ENCODE measurements at regions not wholly inside any gene's neighbourhood (a gene's known extent, or its start where the extent isn't known, plus 50 kb on each side); places are given as distances from the start of the nearest gene placed in this dataset.
A peak's percentile ranks its signal among the peaks of the same experiment; 100 is the strongest.

DNA sequence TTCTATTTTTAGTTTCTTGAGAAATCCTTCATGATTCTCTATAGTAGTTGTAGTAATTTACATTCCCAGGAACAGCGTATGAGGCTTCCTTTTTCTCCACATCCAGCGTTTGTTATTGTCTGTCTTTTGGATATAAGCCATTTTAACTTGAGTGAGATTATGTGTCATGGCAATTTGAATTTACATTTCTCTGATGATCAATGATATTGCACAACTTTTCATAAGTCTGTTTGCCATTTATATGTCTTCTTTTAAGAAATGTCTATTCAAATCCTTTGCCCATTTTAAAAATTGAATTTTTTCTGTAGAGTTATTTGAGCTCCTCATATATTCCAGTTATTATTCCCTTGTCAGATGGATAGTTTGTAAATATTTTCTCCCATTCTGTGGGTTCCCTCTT lies 285.1 kb downstream of the REEP3 start:
- Histone ChIP-seq H3K4me1 (peaks cover 0 to 4% (median under 1%) of the 10 kb centered on the region in 4 donors), H3K9me3 (peaks cover 0 to 9% (median 5%) of the 10 kb centered on the region in 3 donors), H3K4me3 (no peak overlapping the region), H3K27me3 (no peaks in the 10 kb centered on the region), H3K27ac (no peak overlapping the region), H3K36me3 (no peaks in the 10 kb centered on the region)
- no peak for DNase-seq
- intact Hi-C loops (cut with DNase I; ENCODE audit: low total_unique reads), result no loop called here
- TF ChIP-seq, protein P1, sequence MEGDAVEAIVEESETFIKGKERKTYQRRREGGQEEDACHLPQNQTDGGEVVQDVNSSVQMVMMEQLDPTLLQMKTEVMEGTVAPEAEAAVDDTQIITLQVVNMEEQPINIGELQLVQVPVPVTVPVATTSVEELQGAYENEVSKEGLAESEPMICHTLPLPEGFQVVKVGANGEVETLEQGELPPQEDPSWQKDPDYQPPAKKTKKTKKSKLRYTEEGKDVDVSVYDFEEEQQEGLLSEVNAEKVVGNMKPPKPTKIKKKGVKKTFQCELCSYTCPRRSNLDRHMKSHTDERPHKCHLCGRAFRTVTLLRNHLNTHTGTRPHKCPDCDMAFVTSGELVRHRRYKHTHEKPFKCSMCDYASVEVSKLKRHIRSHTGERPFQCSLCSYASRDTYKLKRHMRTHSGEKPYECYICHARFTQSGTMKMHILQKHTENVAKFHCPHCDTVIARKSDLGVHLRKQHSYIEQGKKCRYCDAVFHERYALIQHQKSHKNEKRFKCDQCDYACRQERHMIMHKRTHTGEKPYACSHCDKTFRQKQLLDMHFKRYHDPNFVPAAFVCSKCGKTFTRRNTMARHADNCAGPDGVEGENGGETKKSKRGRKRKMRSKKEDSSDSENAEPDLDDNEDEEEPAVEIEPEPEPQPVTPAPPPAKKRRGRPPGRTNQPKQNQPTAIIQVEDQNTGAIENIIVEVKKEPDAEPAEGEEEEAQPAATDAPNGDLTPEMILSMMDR (IDR thresholded peaks at IDR 0.05), result no peak

DNA sequence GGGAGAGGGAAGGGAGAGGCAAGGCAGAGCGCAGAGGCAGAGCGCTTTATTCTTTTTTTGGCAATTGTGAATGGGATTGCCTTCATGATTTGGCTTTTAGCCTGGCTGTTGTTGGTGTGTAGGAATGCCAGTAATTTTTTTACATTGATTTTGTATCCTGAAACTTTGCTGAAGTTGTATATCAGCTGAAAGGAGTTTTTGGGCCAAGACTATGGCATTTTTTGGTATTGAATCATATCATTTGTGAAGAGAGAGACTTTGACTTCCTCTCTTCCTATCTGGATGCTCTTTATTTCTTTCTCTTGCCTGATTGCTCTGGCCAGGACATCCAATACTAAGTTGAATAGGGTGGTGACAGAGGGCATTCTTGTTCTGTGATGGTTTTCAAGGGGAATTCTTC lies 291.3 kb downstream of the REEP3 start:
- intact Hi-C loops (cut with DNase I; ENCODE audit: low total_unique reads), result loop anchor here (10.0 kb wide), 1 partner anchor 648 kb away; no protein-coding TSS in a partner anchor

DNA sequence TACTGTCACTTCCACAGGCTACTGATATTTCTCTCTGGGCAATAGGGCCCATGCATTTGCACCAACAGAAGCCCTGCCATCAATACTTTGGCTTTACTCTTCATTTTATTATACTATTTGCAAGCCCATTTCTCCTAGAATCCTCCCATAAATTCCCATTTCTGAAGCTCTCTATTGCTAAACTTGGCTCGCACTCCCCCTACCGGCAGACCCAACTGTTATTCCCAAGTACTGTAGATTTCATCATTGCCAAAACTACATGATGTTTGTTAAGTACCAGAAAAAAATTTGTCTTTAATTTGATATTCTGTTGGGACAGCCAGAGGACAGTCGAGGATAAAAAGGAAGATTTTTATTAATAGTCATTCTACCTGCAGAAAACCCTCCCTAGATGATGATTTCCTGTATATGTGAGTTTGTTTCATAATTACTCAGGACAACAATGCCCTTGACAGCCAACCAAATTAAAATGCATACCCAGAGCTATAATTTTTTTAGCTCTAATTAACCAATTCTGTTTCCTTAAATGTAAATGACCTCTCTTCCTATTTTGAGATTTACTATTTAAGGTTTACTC lies 298.6 kb downstream of the REEP3 start:
- H3K4me1 ChIP-seq, result peaks cover 0 to 10% (median 0%) of the 10 kb centered on the region in 4 donors
- H3K27me3 ChIP-seq, result no peaks in the 10 kb centered on the region
- TF ChIP-seq, protein P1 (IDR thresholded peaks at IDR 0.05), result peak; percentile 70 to 76
- H3K4me3 ChIP-seq, result no peak overlapping the region
- intact Hi-C loops (cut with DNase I; ENCODE audit: low total_unique reads), result loop anchor here (10.0 kb wide), 1 partner anchor 655 kb away; no protein-coding TSS in a partner anchor
- H3K36me3 ChIP-seq, result no peaks in the 10 kb centered on the region
- DNase-seq, result peak; percentile 81 to 83
- H3K9me3 ChIP-seq, result peaks cover 0 to 10% (median 0%) of the 10 kb centered on the region in 3 donors
- H3K27ac ChIP-seq, result no peak overlapping the region

More for the DNA sequence above, 291.3 kb downstream of the REEP3 start:
- no peaks in the 10 kb centered on the region for H3K9me3 ChIP-seq
- no peak overlapping the region for H3K27ac ChIP-seq
- no peaks in the 10 kb centered on the region for H3K27me3 ChIP-seq
- no peaks in the 10 kb centered on the region for H3K36me3 ChIP-seq
- no peak for DNase-seq
- TF ChIP-seq, protein P1 (IDR thresholded peaks at IDR 0.05), result no peak
- no peaks in the 10 kb centered on the region for H3K4me1 ChIP-seq
- no peak overlapping the region for H3K4me3 ChIP-seq

DNA sequence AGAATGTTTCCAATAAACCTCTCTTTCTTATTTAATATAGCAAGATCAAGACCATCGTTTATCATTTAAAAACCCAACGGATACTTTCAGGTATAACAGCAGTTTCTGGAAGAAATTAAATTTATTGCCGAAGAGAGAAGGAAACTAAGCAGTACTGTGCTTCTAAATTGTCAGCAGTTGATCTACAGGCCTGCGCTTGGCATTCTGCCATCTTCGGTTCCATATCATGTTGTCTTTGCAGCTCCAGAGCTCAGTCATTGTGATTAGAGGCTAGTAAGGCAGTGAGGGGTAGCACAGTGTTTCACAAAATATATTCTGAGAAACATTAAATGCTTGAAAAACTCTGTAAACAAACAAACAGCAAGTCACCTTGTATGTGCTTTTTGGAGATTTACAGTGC lies 301.3 kb downstream of the REEP3 start:
- H3K4me1 ChIP-seq, result peaks cover 0 to 10% (median 0%) of the 10 kb centered on the region in 4 donors
- no peak overlapping the region for H3K4me3 ChIP-seq
- intact Hi-C loops (cut with DNase I; ENCODE audit: low total_unique reads), result no loop called here
- DNase-seq, result no peak
- TF ChIP-seq, protein P1 (IDR thresholded peaks at IDR 0.05), result no peak
- no peak overlapping the region for H3K27ac ChIP-seq
- peaks cover 0 to 10% (median 0%) of the 10 kb centered on the region in 3 donors for H3K9me3 ChIP-seq
- no peaks in the 10 kb centered on the region for H3K27me3 ChIP-seq
- H3K36me3 ChIP-seq, result no peaks in the 10 kb centered on the region

DNA sequence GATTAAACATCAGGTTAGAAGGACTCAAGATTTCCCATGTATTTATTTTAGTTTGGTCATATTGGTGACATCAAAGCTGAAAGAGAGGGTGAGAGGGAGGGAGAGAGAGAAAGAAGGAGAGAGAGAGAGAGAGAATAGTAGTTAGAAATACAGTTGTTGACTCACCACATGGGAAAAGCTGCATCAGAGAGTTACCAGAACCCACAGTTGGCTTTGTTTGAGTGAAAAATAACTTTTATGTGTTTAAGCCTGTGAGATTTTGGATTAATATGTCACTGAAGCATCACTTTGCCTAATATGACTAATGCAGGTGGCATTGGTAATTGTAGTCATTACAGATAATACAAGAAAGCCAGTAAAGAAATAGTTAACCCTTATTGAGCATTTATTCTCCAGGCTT lies 303.9 kb downstream of the REEP3 start:
- intact Hi-C loops (cut with DNase I; ENCODE audit: low total_unique reads), result no loop called here
- no peak for DNase-seq
- no peaks in the 10 kb centered on the region for H3K4me1 ChIP-seq

More for the DNA sequence above, 303.9 kb downstream of the REEP3 start:
- H3K27me3 ChIP-seq, result peaks cover 0 to 4% of the 10 kb centered on the region in 2 donors
- TF ChIP-seq, protein P1 (IDR thresholded peaks at IDR 0.05), result no peak
- no peak overlapping the region for H3K4me3 ChIP-seq
- H3K27ac ChIP-seq, result no peak overlapping the region
- H3K9me3 ChIP-seq, result peaks cover 0 to 10% (median 0%) of the 10 kb centered on the region in 3 donors
- H3K36me3 ChIP-seq, result no peaks in the 10 kb centered on the region
